Activated T-helper 1 cell treated with anti-CD3 and anti-CD28 coated beads, Interleukin-12 subunit alpha, Interleukin-12 subunit beta, Interleukin-2, Interleukin-4 antibody, amounts not matched to agents 30 ng/mL and 10 ng/mL and 1 ng/mL, durations not matched to agents 14 hours and 24 hours and 36 hours (primary cell): ENCODE measurements at regions not wholly inside any gene's neighbourhood (a gene's known extent, or its start where the extent isn't known, plus 50 kb on each side); places are given as distances from the start of the nearest gene placed in this dataset.

Experiments
- DNase-seq: peaks from one replicate; pipeline ENCODE4 v3.0.0; 2021; ENCODE audit warnings: low spot score
- H3K27ac Mint-ChIP-seq: one replicate; pipeline ENCODE4 v1.8.0; 2021; ENCODE audit warnings: mild to moderate bottlenecking, mixed read lengths
- H3K27me3 Mint-ChIP-seq: one replicate; pipeline ENCODE4 v1.8.0; 2022; ENCODE audit warnings: mild to moderate bottlenecking, moderate library complexity, mixed read lengths; ENCODE audit not compliant: insufficient read depth
- H3K36me3 Mint-ChIP-seq: one replicate; pipeline ENCODE4 v1.8.0; 2021; ENCODE audit warnings: low read depth, mixed read lengths
- H3K4me1 Mint-ChIP-seq: one replicate; pipeline ENCODE4 v1.8.0; 2021; ENCODE audit warnings: low read depth, mixed read lengths
- H3K4me3 Mint-ChIP-seq: one replicate; pipeline ENCODE4 v1.8.0; 2021; ENCODE audit warnings: mild to moderate bottlenecking, moderate library complexity, mixed read lengths
- H3K9me3 Mint-ChIP-seq: one replicate; pipeline ENCODE4 v1.8.0; 2021; ENCODE audit warnings: mixed read lengths
- intact Hi-C: fragments of 100-400 bp; cut with micrococcal nuclease; formaldehyde crosslinking; loops from one replicate; pipeline ENCODE4 v1.15.1; 2024

DNA sequence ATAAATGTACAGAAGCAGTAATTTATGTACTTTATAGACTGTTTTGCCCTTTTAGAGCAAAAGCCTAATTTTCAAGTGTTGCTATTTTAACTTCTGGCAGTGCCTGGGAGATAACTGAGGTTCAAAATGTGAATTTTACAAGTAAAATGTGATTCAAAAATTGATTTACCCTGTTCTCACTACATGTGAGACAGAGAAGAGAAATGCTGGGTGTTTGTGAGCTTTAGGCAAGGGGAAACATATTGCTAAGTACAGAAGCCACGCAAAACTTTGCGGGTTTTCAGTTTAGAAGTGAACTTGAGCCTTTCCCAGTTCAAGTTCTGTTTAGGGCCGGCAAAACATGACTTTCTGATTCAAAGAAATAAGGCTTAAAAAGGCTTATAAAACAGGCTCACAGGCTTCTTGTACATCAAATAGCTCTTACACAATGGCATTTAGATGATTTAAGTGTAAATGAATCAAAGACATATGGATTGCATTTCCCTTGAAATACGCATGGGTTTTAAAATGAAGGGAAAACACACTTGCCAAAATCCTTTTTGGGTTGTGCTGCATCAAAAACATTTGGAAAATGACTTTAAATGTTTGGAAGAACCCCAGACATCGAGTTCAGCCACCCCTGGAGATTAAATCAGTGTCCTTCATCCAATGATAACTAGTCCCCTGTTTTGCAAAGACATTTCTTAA, 370.8 kb upstream of the MEF2C start:
- H3K9me3 Mint-ChIP-seq: no peaks in the 10 kb centered on the region
- H3K4me3 Mint-ChIP-seq: no peak overlapping the region
- H3K27me3 Mint-ChIP-seq: no peaks in the 10 kb centered on the region
- no peaks in the 10 kb centered on the region for H3K4me1 Mint-ChIP-seq
- H3K27ac Mint-ChIP-seq: no peak overlapping the region
- DNase-seq: no peak
- no peaks in the 10 kb centered on the region for H3K36me3 Mint-ChIP-seq
- intact Hi-C loops: no loop called here

DNA sequence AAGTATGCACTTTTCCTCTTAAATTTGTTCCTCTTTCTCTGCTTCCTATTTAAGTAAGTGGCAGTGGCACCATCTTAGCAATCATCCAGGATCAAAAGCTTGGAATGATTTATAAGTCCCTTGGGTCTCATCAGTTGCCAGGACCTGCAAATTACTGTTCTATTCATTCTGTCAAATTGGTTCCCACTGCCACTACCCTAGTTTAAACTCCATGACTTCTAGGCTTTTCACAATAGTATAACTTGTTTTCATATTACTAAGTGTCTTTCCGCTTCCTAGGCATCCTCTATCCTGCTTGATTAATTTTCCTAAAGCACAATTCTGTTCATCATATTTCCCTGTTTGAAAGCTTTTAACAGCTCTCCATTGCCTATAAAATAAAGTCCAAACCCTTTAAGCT, 363.9 kb upstream of the MEF2C start:
- Mint-ChIP-seq H3K27me3 (no peaks in the 10 kb centered on the region), H3K36me3 (no peaks in the 10 kb centered on the region), H3K27ac (no peak overlapping the region), H3K9me3 (no peaks in the 10 kb centered on the region), H3K4me1 (no peaks in the 10 kb centered on the region), H3K4me3 (no peak overlapping the region)
- no peak for DNase-seq
- intact Hi-C loops: no loop called here

DNA sequence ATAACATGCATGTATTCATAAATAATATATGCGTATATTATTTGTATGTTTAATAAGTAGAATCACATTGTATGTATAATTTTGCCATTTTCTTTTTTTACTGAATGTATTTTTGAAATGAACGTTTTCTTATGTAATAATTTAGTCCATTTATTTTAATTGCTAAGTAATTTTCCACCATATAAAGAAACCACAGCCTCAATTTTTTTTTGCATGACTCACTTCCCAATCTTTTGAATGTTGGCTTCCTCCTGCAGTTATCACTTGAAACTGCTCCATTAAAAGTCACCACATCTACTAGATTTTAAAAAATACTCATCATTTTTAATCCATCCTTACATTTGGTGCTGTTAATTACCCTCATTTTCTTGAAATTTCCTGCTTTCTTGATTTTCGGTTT, 363.3 kb upstream of the MEF2C start:
- no peak overlapping the region for H3K27ac Mint-ChIP-seq
- intact Hi-C loops: no loop called here
- H3K4me3 Mint-ChIP-seq: no peak overlapping the region
- H3K9me3 Mint-ChIP-seq: no peaks in the 10 kb centered on the region
- no peaks in the 10 kb centered on the region for H3K36me3 Mint-ChIP-seq
- H3K27me3 Mint-ChIP-seq: no peaks in the 10 kb centered on the region
- DNase-seq: no peak
- no peaks in the 10 kb centered on the region for H3K4me1 Mint-ChIP-seq

DNA sequence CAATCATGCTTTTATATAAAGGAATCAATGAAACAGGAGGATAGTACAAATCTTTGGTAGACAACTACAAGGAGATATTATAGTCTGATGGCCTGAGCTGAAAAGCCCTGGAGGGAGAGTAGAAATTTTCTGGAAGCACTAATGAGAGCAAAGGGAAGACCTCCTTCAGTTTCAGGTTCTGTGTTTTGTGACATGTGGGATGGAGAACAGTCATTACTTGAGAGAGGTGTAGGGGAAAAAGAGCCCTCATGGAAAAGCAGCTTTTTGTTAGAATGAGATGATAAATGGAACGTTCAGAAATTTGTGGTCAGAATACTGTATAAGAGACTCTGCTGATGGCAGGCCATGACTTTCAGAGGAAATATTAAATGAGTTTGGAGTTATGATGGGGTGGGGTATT, 360.6 kb upstream of the MEF2C start:
- Mint-ChIP-seq H3K9me3 (no peaks in the 10 kb centered on the region), H3K27me3 (no peaks in the 10 kb centered on the region), H3K4me3 (no peak overlapping the region), H3K27ac (no peak overlapping the region), H3K4me1 (no peaks in the 10 kb centered on the region), H3K36me3 (no peaks in the 10 kb centered on the region)
- no peak for DNase-seq
- intact Hi-C loops: no loop called here

DNA sequence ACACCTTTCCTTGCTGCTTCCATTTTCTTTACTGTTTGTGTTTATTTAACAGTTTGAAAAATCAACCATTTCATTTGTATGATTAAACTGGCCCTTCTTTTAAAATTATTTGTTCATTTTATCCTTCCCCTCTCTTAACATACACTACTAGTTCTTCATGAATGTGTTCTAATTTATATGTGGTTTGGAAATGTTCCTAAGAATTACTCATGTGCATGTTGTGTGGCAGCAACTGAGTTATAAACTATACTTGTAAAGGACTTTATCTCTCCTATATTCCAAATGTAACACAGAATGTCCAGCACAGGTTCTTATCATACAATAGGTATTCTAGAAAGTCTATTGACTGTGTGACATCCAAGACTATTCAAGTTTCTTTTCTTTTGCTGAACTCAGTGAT, 358.2 kb upstream of the MEF2C start:
- Mint-ChIP-seq H3K9me3 (no peaks in the 10 kb centered on the region), H3K27ac (no peak overlapping the region), H3K4me3 (no peak overlapping the region), H3K36me3 (no peaks in the 10 kb centered on the region), H3K27me3 (no peaks in the 10 kb centered on the region), H3K4me1 (no peaks in the 10 kb centered on the region)
- no peak for DNase-seq
- intact Hi-C loops: no loop called here

DNA sequence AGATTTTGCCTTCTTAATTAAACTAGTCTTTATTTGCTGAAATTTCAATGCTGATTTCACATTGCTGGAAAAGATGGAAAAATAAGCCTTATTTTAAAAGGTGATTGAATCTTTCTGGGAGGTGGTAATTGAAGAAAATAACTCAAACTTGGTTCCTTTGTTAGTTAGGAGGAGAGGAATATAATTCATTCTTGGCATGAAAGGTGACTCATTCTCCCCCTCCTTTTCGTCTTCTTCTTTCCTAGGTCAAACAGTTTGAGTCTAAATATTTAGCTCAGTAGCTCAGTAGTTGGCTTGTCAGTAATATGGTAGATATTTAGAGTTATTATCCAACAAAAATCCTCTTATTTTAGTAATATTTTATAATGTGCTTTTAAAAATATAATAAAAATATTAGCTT, 353.9 kb upstream of the MEF2C start:
- Mint-ChIP-seq H3K27me3 (no peaks in the 10 kb centered on the region), H3K4me3 (no peak overlapping the region), H3K4me1 (no peaks in the 10 kb centered on the region), H3K9me3 (no peaks in the 10 kb centered on the region), H3K36me3 (no peaks in the 10 kb centered on the region), H3K27ac (no peak overlapping the region)
- no peak for DNase-seq
- intact Hi-C loops: no loop called here

DNA sequence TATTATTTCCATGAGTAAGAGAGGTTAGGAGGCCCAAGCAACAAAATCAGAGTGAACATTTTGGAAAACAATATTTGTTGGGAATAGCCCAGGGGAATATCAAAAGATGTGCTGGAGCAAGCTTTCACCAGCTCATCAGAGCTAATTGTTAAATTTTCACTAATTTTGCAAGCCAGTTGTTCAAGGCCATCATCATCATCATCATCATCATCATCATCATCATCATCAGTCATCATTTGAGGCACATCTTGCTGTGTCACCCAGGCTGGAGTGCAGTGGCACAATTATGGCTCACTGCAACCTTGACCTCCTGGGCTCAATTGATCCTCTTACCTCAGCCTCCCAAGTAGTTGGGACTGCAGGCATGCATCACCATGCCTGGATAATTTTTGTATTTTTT, 350.5 kb upstream of the MEF2C start:
- Mint-ChIP-seq H3K4me1 (no peaks in the 10 kb centered on the region), H3K36me3 (no peaks in the 10 kb centered on the region), H3K9me3 (no peaks in the 10 kb centered on the region), H3K27me3 (no peaks in the 10 kb centered on the region), H3K4me3 (no peak overlapping the region), H3K27ac (no peak overlapping the region)
- intact Hi-C loops: no loop called here
- DNase-seq: no peak

DNA sequence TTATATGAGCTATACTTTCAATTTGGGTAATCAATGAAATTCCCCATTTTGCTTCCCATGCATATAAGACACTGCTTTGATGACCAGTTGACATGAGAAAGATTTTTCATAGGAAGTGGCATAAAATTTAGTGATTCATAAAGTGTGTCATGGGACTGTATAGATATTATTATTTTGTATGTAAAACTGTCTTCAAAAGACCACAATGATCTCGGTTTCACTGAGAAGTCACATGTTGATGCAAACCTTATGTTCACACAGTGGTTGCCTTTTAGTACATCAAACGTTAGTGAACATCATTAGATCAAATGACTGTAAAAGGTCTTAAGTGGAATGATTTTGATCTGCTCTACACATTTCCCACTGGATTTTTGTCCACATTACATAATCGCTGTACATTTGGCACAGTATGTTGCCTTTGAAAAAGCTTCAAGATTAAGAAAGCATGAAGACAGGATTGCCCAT, 349.2 kb upstream of the MEF2C start:
- DNase-seq: no peak
- intact Hi-C loops: no loop called here
- no peak overlapping the region for H3K4me3 Mint-ChIP-seq
- no peak overlapping the region for H3K27ac Mint-ChIP-seq
- no peaks in the 10 kb centered on the region for H3K27me3 Mint-ChIP-seq
- H3K9me3 Mint-ChIP-seq: no peaks in the 10 kb centered on the region
- H3K4me1 Mint-ChIP-seq: no peaks in the 10 kb centered on the region
- no peaks in the 10 kb centered on the region for H3K36me3 Mint-ChIP-seq

DNA sequence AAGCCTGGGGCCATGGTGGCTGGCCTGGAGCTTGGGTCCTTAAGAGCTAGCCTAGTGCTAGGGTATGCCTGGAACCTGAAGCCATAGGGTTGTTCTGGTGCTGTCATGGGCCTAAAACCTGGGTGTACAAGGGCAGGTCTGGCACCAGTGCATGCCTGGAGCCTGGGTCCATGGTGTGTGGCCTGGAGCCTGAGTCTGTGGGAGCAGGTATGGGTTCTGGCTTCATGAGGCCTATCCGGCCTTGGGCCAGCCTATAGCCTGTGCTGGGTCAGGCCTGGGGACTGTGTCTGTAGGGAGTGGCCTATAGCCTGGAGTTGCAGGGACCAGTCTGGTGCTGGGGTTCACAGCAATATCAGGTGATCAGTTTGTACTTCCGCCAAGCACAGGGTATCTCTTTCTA, 347.2 kb upstream of the MEF2C start:
- Mint-ChIP-seq H3K27me3 (no peaks in the 10 kb centered on the region), H3K27ac (no peak overlapping the region), H3K9me3 (no peaks in the 10 kb centered on the region), H3K4me1 (no peaks in the 10 kb centered on the region), H3K36me3 (no peaks in the 10 kb centered on the region), H3K4me3 (no peak overlapping the region)
- DNase-seq: no peak
- intact Hi-C loops: no loop called here

DNA sequence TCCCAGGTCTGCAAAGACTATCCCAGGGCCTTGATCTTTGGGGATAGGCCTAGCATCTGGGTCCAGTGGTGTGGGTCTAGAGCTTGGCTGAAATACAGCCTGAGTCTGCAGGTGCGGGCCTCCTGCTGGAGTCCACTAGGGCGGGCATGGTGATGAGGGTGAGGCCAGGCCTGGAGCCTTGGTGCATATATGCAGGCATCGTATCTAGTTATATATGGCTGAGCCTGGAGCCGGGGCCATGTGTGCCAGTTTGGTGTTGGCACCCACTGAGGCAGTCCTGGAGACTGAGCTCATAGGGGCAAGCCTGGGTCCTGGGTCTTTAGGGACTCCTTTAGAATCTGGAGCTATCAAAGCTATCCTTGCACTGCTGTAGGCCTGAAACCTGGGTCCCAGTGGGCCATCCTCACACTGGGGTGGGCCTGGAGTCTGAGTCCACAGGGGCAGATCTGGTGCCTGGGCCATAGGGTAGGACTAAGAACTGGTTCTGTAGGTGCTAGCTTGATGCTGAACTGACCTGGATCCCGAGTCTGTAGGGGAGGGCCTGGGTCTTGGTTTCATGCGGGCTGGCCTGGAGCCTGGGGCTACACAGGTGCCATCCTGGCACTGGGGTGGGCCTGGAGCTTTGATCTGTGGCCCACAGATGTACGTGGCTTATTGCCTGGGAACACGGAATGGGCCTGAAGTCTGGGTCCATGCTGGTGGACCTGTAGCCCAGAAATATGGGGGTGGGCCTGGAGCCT, 346.5 kb upstream of the MEF2C start:
- H3K4me1 Mint-ChIP-seq: no peaks in the 10 kb centered on the region
- H3K27me3 Mint-ChIP-seq: no peaks in the 10 kb centered on the region
- no peaks in the 10 kb centered on the region for H3K36me3 Mint-ChIP-seq
- no peak overlapping the region for H3K4me3 Mint-ChIP-seq
- no peak for DNase-seq
- intact Hi-C loops: no loop called here
- H3K9me3 Mint-ChIP-seq: no peaks in the 10 kb centered on the region
- H3K27ac Mint-ChIP-seq: no peak overlapping the region

DNA sequence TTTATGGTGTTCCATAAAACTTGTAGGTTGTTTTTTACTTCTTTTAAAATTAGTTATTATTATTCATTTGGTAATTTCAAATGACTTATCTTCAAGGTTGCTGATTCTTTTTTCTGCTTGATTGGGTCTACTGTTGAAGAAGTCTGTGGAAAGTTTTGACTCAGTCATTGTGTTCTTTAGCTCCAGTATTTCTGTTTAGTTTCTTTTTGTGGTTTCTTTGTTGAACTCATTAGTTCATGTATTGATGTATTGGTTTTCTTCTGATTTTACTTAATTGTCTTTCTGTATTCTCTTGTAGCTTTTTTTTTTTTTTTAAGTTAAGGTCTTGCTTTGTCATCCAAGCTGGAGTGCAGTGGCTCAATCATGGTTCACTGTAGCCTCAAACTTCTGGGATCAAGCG, 345.4 kb upstream of the MEF2C start:
- Mint-ChIP-seq H3K36me3 (no peaks in the 10 kb centered on the region), H3K9me3 (no peaks in the 10 kb centered on the region), H3K4me3 (no peak overlapping the region), H3K27me3 (no peaks in the 10 kb centered on the region), H3K27ac (no peak overlapping the region), H3K4me1 (no peaks in the 10 kb centered on the region)
- intact Hi-C loops: no loop called here
- no peak for DNase-seq

DNA sequence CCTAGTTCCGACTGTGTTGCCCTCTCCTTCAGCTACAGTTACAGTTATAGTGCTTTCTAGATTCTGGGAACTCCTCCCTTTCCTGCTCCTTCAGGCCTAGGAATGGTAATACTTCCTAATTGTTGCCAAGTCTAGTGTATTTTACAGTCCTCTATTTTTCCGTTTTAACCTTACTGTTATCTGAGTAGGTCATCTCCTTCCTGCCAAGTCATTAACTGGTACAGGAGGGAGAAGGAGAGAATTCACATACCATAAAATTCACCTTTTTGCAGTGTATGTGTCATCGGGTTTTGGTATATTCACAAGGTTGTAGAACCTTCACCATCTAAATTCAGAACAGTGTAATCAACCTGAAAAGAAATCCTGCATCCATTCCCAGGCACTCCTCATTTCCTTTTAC, 335.4 kb upstream of the MEF2C start:
- H3K9me3 Mint-ChIP-seq: no peaks in the 10 kb centered on the region
- H3K27ac Mint-ChIP-seq: no peak overlapping the region
- H3K4me3 Mint-ChIP-seq: no peak overlapping the region
- H3K4me1 Mint-ChIP-seq: no peaks in the 10 kb centered on the region
- intact Hi-C loops: no loop called here
- no peaks in the 10 kb centered on the region for H3K36me3 Mint-ChIP-seq
- DNase-seq: no peak
- no peaks in the 10 kb centered on the region for H3K27me3 Mint-ChIP-seq

DNA sequence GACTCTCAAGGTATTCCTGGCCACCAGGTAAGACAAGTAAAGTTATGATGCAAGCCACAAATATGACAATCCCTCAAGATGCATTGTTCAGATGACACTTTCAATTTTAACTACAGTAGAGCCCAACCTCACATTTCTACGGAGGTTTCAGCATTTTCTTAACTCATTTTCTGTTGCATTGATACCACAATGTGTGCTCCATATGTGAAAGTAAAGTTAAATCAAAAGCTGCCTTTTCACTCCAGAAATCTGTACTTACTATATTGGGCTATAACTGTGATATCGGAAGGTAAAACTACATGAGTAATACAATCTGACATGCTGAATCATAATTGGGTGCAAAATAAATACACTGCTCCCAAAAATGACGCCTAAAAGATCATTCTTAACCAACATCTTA, 333.6 kb upstream of the MEF2C start:
- Mint-ChIP-seq H3K36me3 (no peaks in the 10 kb centered on the region), H3K27ac (no peak overlapping the region), H3K9me3 (no peaks in the 10 kb centered on the region), H3K4me1 (no peaks in the 10 kb centered on the region), H3K4me3 (no peak overlapping the region), H3K27me3 (no peaks in the 10 kb centered on the region)
- intact Hi-C loops: no loop called here
- no peak for DNase-seq

DNA sequence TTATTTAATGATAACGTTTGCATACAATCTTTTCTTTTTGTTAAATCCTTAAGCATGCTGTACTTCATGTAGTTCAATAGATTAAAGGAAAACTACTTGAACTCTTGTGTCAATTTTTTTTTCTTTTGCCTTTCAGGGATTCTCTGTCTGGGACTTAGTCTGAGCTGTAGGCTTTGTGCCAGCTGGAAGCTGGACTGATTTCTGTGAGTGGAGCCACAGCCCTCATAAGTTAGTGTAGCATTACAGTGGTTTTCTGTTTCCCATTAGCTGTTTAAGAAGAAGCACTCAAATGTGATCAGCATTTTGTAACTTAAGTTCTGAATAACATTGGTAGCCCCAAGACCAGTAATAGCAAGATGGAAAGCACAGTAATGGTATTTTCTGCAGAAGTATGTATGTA, 330.6 kb upstream of the MEF2C start:
- no peak overlapping the region for H3K4me3 Mint-ChIP-seq
- H3K9me3 Mint-ChIP-seq: no peaks in the 10 kb centered on the region
- intact Hi-C loops: no loop called here

More for the DNA sequence above, 330.6 kb upstream of the MEF2C start:
- Mint-ChIP-seq H3K27ac (no peak overlapping the region), H3K36me3 (no peaks in the 10 kb centered on the region), H3K27me3 (no peaks in the 10 kb centered on the region), H3K4me1 (no peaks in the 10 kb centered on the region)
- DNase-seq: no peak
